ENCODE measurements at regions not wholly inside any gene's neighbourhood (a gene's known extent, or its start where the extent isn't known, plus 50 kb on each side); places are given as distances from the start of the nearest gene placed in this dataset.

GRCh38 chr22:27245056-27245455 is 556.5 kb downstream of the MN1 start:
- TF ChIP-seq TAF1 (IDR thresholded peaks at IDR 0.05; ENCODE audit: borderline replicate concordance, insufficient read depth, low read length): no peak
- no peak for TF ChIP-seq POLR2AphosphoS5 (IDR thresholded peaks at IDR 0.05; ENCODE audit: low read depth, low read length)
- TF ChIP-seq SIN3A (IDR thresholded peaks at IDR 0.05; ENCODE audit: borderline replicate concordance, insufficient read depth, low read length): no peak
- no peak for TF ChIP-seq REST (IDR thresholded peaks at IDR 0.05; ENCODE audit: insufficient read depth in 1 of 2, low read depth in 2 of 2, low read length in 2 of 2)
- TF ChIP-seq FOXP2 (optimal IDR thresholded peaks at IDR 0.05; ENCODE audit: borderline replicate concordance, extremely low read depth, extremely low read length, insufficient read depth): no peak

DNA sequence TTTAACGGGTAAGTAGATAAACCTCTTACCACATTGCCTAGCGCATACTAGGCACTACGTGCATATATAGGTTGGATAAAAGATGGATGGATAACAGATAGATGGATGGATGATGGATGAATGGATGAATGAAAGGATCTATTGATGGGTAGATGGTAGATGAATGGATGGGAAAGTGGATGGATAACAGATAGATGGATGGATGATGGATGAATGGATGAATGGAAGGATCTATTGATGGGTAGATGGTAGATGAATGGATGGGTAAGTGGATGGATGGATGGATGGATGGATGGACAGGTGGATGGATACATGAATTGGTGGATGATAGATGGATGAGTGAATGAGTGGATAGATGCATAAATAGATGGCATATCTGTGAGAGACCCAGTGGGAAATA is 555.0 kb downstream of the MN1 start:
- TF ChIP-seq POLR2AphosphoS5 (IDR thresholded peaks at IDR 0.05; ENCODE audit: low read depth, low read length): no peak
- no peak for TF ChIP-seq SIN3A (IDR thresholded peaks at IDR 0.05; ENCODE audit: borderline replicate concordance, insufficient read depth, low read length)
- no peak for TF ChIP-seq FOXP2 (optimal IDR thresholded peaks at IDR 0.05; ENCODE audit: borderline replicate concordance, extremely low read depth, extremely low read length, insufficient read depth)
- no peak for TF ChIP-seq TAF1 (IDR thresholded peaks at IDR 0.05; ENCODE audit: borderline replicate concordance, insufficient read depth, low read length)
- no peak for TF ChIP-seq REST (IDR thresholded peaks at IDR 0.05; ENCODE audit: insufficient read depth in 1 of 2, low read depth in 2 of 2, low read length in 2 of 2)

GRCh38 chr22:27247701-27248434 is 553.7 kb downstream of the MN1 start:
- TF ChIP-seq FOXP2 (optimal IDR thresholded peaks at IDR 0.05; ENCODE audit: borderline replicate concordance, extremely low read depth, extremely low read length, insufficient read depth) (peak; percentile 45), TAF1 (IDR thresholded peaks at IDR 0.05; ENCODE audit: borderline replicate concordance, insufficient read depth, low read length) (no peak)

DNA sequence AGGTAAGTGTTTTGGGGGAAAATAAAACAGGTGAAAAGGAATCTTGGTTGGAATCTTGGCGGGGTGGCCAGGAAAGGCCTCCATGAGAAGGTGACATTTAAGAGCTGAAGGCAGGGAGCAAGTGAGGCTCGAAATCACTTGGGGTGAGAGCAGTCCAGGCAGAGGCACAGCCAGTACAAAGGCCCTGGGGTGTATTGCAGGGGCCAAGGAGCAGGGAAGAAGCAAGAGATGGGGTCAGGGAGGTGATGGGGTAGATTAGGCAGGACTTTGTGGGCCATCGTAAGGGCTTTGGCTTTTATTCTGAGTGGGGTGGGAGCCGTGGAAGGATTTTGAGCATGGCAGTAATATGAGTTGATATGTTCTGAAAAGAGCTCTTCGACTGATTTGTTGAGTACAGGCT is 551.1 kb downstream of the MN1 start:
- TF ChIP-seq FOXP2 (optimal IDR thresholded peaks at IDR 0.05; ENCODE audit: borderline replicate concordance, extremely low read depth, extremely low read length, insufficient read depth) (no peak), SIN3A (IDR thresholded peaks at IDR 0.05; ENCODE audit: borderline replicate concordance, insufficient read depth, low read length) (no peak), TAF1 (IDR thresholded peaks at IDR 0.05; ENCODE audit: borderline replicate concordance, insufficient read depth, low read length) (no peak), POLR2AphosphoS5 (IDR thresholded peaks at IDR 0.05; ENCODE audit: low read depth, low read length) (no peak), REST (IDR thresholded peaks at IDR 0.05; ENCODE audit: insufficient read depth in 1 of 2, low read depth in 2 of 2, low read length in 2 of 2) (no peak)

GRCh38 chr22:27250886-27251285 is 550.7 kb downstream of the MN1 start:
- TF ChIP-seq FOXP2 (optimal IDR thresholded peaks at IDR 0.05; ENCODE audit: borderline replicate concordance, extremely low read depth, extremely low read length, insufficient read depth) (no peak), SIN3A (IDR thresholded peaks at IDR 0.05; ENCODE audit: borderline replicate concordance, insufficient read depth, low read length) (no peak), REST (IDR thresholded peaks at IDR 0.05; ENCODE audit: insufficient read depth in 1 of 2, low read depth in 2 of 2, low read length in 2 of 2) (no peak), POLR2AphosphoS5 (IDR thresholded peaks at IDR 0.05; ENCODE audit: low read depth, low read length) (no peak), TAF1 (IDR thresholded peaks at IDR 0.05; ENCODE audit: borderline replicate concordance, insufficient read depth, low read length) (no peak)

All from PFSK-1 (cell line).